Ovary (tissue), 3 donors: ENCODE measurements at regions not wholly inside any gene's neighbourhood (a gene's known extent, or its start where the extent isn't known, plus 50 kb on each side); places are given as distances from the start of the nearest gene placed in this dataset.

Experiments used
- CTCF ChIP-seq, 3 donors: fragments of 450-650 bp in 2 of 3; fragments of 200-600 bp in 1 of 3; IDR thresholded peaks; one replicate each; pipeline versions ENCODE4 v1.5.1 to v1.8.0; 2016 to 2022; ENCODE audit warnings: antibody characterized with exemption in 3 of 3, mild to moderate bottlenecking in 1 of 3
- POLR2A ChIP-seq: fragments of 450-650 bp; IDR thresholded peaks from one replicate; pipeline ENCODE4 v1.6.1; 2017; ENCODE audit warnings: antibody characterized with exemption, mild to moderate bottlenecking, moderate library complexity
- donor health status: DM: no; HTN: no; CAD: no.

GRCh38 chr6:115456848-115457247 is 603.8 kb downstream of the FRK start:
- TF ChIP-seq CTCF (IDR thresholded peaks at IDR 0.05): no peak
- TF ChIP-seq POLR2A: no peak
